GM10266 (cell line): ENCODE measurements at regions not wholly inside any gene's neighbourhood (a gene's known extent, or its start where the extent isn't known, plus 50 kb on each side); places are given as distances from the start of the nearest gene placed in this dataset.

Experiments
- DNase-seq: peaks from one replicate; pipeline ENCODE4 v3.0.0; 2012; ENCODE audit errors: extremely low spot score
- CTCF ChIP-seq: IDR thresholded peaks from 2 replicates; pipeline ENCODE4 v1.5.1; 2012; ENCODE audit warnings: mild to moderate bottlenecking, low read depth; ENCODE audit not compliant: control insufficient read depth, insufficient read depth; ENCODE audit errors: missing control alignments

GRCh38 chr2:19651466-19651865 is 250.3 kb downstream of the TTC32 start:
- no peak for DNase-seq
- no peak for TF ChIP-seq CTCF

DNA sequence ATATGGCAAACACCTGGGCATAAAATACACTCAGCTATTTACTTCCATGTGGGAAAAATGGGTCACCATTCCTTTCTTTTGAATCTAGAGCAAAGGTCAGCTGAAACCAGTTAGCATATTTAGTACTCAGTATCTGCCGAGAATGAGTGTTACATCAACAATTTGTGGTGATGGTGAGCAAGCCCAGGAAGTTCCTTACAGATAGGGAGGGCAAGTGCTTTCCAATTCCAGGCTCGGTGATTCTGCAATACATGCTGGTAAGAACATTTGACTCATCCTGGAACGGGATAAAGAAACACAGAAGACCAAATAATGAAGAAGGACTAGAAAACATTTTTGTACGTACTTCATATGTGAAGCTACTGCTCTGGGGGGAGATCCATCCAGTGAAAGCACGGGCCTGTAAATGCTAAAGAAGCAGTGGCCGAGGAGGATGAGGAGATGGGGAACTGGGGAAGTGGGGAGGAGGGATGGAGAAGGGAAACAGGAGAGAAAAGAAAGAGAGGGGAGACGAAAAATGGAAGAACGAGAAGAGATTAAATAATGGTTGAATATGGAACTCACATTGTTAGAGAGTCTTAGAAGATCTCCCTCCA is 251.9 kb downstream of the TTC32 start:
- DNase-seq, result no peak
- TF ChIP-seq CTCF, result no peak

- DNase-seq, result no peak
- no peak for TF ChIP-seq CTCF
These were observed 252.6 kb downstream of the TTC32 start for GRCh38 chr2:19649142-19649541.

- DNase-seq, result no peak
- no peak for TF ChIP-seq CTCF
These were observed 253.2 kb downstream of the TTC32 start for GRCh38 chr2:19648583-19648982.

- TF ChIP-seq CTCF, result no peak
- no peak for DNase-seq
These were observed 254.8 kb downstream of the TTC32 start for GRCh38 chr2:19646987-19647386.

DNA sequence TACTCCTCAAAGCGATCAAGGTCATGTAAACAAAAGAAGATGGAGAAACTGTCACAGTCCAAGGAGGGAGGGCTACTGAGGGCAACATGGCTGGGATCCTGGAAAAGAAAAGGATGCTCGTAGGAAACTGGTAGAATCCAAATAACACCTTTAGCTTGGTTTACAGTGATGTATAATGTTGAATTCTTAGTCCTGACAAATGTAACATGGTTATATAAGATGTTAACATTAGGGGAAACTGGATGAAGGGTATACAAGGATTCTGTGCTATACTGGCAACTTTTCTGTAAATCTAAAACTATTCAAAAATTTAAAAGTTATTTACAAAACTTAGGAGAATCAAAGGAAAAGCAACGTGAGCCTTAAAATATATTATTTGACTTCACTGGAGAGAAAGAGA is 257.0 kb downstream of the TTC32 start:
- no peak for TF ChIP-seq CTCF
- DNase-seq, result no peak

DNA sequence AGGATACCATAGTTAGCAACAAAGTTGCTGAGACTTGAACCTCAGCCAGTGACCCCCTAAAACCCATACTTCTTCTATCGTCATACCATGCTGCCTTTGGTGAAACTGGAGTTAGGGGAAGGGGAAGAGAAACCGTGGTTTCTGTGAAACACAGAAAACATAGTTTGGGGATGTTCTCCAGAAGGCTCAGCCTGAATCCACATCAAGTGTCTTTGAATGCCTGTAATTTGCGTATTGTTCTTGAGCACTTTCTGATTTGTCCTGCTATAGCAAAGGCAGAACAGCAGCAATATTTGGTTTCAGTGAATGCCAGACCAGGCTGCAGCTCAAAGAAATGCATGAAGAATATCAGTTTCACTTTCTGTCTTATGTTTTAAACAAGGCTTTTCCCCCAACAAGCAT is 258.7 kb downstream of the TTC32 start:
- no peak for TF ChIP-seq CTCF
- no peak for DNase-seq
